HK-2 (cell line): ENCODE measurements at regions not wholly inside any gene's neighbourhood (a gene's known extent, or its start where the extent isn't known, plus 50 kb on each side); places are given as distances from the start of the nearest gene placed in this dataset.
A peak's percentile ranks its signal among the peaks of the same experiment; 100 is the strongest.

ENCODE experiments used
- DNase-seq: peaks from one replicate; pipeline ENCODE4 v3.0.0-alpha.2; 2018; ENCODE audit not compliant: unreplicated experiment

DNA sequence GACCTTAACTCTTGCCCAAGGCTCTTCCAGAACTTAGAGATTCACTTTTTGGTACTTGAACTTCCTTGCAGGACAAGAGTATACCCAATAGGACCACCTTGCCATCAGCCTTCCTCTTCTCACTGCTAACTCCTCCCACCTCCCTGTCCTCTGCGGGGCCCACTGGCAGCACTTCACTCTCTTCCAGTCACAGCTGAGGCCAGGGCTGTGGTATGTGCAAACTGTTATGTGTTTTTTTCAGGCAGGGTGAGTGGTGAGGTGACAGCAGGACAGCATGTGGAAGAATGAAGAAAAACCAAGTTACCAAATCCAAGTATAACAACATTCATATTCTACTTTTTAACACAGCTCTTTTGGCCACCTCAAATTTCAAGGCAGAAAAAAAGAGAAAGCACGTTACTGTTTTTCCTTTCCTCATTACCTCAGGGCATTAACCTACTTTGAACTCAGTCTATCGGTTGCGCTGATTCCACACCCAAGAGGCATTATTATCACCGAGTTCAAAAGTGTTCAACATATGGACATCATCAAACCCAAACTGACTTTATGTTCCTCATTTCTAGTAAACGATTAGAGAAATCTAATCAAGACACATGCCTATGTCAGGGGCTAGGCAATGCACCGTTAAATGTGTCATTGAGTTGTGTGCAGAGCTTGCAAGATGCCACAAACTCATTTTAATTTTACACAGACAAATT lies 605.2 kb upstream of the SYT4 start:
- no peak for DNase-seq

DNA sequence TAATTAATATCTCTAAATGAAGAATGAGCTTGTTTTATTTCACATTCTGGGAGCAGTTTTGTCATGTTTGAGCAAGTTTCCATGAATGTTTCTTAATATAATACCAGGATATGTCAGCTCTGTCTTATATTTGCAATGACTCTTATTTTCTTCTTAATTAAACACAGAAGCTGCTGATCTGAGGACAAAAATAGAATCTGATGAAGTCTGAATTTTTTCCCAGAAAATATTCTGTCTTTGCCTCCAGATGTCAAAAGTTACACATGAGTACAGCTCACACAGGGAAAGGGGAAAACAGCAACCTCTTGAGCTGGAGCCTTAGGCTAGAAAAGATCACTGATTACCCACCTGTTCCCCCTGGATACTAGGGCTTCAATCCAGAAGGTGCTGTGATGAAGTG lies 606.6 kb upstream of the SYT4 start:
- DNase-seq, result no peak

DNA sequence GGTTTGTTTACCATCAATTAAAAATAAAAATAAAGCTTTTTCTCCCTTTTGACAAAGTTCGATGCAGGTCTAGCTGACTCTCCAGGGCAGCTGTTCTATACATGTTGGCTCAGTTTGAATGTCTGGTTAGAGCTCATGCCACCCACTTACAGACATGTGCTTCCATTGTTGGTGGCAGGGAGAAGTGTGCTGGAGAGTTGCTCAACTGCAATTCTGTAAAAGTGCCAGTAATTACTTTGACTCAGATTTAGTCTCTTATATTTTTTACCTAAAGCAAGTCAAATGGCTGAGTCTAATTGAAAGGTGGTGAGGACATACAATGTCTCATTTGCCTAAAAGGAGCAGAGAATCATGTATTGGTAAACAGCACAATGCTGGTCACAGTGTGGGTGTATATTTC lies 609.1 kb upstream of the SYT4 start:
- no peak for DNase-seq

DNA sequence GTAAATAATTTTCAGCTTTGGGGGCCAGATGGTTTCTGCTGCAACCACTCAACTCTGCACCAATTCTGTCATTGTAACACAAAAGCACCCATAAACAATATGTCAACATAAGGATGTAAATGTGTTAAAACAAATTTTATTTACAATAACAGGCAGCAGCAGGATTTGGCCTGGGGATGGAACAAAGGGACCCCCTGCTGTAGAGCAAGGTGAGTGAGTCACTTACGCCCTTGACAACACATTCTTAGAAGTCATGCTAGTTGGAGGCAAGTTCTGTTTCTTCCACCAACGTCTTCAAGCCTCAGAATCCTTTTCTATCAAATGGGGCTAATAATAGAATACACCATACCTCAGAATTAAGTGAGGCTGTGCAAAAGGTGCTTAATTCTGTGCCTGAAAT lies 610.2 kb upstream of the SYT4 start:
- DNase-seq, result no peak

DNA sequence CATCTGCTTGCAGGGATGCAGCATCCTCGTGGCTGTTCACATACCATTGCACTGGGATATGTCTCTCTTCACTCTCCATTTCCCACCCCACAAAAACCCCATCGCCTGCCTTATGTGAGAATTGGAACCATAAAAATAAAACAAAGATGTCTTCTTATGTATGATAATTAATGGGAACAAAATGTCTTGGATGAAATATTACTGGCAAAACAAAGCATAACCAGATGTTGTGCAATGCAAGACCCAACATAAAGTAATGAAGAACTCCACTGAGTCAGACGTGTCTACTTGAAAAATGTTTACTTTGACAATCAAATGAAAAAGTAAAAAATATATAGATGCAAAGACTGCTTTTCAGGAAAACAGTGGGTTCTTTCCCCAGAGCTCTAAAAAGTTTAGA lies 611.3 kb upstream of the SYT4 start:
- DNase-seq, result no peak

DNA sequence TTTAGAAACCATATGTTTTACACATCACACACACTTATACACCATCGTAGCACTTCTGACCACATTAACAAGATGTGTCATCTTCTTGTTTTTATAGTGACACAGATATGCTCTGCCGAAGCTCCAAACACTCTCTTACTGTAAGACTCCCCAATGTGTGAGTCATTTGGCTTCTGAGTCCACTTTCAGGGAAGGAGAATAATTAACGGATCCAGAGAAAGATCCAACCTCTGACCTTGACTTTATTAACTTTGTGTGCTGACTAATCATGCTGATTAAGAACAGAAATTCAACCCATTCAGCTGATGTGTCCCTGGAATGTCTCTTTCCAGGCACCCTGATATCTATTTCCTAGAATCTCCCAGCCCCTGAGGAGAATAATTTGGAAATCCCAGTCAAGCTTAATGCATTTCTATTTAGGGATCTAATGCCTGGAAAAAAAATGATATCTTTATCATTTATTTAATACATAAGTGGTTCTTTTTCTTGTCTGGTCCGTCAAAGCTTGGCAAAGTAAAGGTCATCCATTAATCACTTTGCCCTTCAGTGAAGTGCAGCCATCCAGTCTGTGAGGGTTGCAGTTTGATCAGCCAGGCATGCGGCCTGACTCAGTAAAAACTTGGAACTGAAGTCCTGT lies 615.8 kb upstream of the SYT4 start:
- peak; percentile 31 for DNase-seq

DNA sequence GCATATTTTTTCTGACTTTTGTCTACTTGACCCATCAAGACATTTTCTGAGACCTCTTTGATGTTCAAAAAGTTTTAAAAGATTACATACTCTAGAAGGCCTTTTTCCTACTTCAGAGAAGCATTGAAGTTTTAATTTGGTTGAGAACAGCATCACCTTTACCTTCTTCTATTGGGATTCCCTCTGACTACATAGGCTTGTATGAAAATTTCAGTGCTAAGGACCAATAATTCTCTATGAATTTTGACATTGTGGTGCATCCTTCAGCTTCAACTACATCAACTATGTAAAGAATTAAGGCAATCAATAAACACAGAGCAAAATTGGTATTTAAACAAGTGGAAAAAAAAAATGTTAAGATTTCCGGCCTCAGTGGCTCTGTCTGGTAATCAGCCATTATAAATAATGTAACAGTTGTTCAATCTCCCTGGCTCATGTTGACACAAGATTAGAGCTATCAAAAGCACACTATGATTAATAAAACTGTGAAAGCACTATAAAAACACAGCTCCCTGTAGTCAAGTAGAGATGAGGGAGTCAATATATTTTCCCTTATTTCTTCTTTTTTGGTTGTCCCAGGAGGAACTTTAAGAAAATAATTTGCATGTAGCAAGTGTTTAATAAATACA lies 627.0 kb upstream of the SYT4 start:
- DNase-seq, result no peak

DNA sequence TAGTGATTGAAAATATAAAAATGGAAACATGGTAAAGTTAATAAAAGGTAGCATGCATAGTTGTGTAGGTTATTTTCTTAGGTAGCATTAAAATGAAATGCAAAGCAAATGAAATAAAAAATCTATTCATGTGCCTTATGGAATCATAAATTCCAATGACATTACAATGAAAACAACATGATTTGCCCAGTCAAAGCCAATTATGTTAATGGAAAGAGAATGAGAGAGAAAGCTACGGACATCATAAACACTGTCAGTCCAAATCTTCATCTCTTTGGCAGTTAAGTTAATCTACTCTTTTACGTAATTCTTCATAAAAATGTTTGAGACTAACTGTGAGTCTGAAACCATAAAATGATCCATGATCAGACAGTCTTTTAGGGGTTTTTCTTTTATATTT lies 636.7 kb upstream of the SYT4 start:
- no peak for DNase-seq

DNA sequence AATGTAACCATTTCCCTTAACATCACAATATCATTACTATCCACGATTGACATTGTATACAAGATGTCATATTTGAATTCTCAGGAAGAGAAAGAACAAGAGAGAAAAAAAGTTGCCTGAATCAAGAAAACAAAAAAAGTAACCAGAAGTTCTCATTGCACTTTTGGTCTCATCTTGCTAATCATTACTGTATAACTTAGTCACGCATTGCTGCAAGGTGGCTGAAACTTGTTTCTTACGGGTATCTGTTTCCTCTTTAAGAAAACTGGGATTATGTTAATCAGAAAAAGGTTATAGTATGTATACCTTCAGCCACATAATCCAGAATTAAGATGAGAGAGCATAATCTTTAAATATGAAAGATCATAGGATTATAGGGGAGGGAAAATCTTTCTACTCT lies 639.7 kb upstream of the SYT4 start:
- DNase-seq, result no peak

DNA sequence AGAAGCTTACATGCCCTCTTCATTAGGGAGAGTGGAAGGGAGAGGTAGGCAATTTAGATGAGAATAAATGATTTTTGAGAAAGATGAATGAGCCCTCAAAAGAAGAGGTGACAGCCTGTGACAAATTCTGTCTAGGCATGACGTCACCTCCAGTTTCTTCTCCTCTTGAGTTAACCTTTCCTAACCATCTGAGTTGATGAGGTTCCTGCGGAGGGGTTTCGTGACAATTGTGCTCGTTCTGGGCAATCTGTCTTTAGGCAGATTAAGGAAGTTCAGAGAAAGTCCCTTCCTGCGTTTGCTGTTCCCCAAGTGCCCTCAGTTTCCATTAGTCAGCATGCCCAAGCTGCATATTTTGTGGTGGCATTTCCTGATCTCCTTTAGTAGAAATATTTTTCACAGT lies 640.2 kb upstream of the SYT4 start:
- no peak for DNase-seq

DNA sequence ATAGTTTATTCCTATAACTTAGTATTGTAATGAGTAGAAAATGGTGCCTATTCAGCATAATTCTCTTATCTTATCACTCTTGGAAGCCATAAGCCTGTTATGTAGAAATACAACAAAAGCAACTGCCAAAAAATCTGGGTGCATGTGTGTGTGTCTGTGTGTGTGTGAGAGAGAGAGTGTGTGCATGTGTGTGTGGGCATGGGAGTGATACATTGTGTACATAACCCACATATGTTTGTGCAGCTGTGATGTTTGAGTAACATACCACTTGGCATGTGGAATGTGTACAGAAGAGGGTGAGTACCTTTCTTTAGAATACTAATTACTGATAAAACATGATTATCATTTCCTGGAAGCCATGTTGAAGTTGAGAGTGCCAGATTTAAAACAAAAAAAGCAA lies 642.3 kb upstream of the SYT4 start:
- no peak for DNase-seq

DNA sequence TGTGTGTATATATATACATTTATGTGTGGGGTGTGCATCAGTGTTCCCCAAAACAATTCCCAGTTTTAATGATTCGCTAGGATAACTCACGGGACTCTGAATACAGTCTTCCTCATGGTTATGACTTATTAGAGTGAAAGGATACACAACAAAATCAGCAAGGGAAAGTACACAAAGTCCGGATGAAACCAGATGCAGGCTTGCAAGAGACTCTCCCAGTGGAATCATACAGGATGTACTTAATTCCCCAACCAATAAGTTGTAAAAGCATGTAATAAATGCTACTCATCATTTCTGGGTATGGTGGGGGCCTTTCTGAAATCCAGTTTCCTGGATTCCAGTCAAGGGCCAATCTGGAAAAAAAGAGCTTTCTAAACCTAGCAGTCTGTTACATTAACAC lies 654.1 kb upstream of the SYT4 start:
- no peak for DNase-seq

DNA sequence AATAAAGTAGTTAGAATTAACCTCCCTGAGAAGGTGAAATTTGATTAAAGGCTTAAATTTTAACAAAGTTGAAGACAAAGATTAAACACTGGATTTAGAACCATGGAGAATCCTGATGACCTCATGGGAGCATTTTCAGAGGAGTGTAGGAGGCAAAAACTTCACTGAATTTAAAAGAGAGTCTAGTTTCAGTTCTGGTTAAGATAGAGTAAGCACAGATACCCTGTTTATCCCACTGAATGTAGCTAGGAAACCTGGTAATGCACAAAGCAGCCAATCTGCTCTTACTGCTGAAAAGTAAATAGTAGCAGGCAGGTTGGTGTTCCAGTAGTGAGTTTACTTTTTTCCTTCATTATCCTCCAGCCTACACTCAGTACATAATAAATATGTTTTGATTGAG lies 654.9 kb upstream of the SYT4 start:
- DNase-seq, result no peak

DNA sequence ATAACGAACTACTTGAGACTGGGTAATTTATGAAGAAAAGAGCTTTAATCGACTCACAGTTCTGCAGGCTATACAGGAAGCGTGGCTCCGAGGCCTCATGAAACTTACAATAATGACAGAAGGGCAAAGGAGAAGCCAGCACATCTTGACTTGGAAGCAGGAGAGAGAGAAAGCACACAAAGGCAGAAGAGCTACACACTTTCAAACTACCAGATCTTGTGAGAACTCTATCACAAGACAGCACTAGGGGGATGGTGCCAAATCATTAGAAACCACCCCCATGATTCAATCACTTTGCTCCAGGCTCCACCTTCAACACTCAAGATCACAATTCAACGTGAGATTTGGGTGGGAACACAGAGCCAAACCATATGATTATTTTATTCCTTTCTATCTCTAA lies 655.9 kb upstream of the SYT4 start:
- DNase-seq, result no peak

DNA sequence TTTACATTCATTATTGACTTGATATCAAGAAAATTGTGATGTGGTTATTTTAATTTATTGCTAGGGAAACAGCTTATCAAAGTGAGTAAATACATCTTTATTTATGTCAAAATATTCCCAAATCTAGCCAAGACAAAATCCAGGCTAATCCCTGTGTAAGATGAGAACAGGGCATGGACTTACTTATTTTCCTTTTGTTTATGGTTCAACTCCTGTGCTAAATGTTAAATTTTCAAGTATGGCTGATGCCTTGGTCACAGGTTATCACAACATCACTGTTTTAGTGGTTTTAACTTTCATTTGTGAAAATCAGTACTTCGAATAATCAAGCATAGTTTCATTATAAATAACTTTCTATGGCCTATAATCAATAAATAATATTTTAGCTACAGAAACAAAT lies 657.0 kb upstream of the SYT4 start:
- no peak for DNase-seq

DNA sequence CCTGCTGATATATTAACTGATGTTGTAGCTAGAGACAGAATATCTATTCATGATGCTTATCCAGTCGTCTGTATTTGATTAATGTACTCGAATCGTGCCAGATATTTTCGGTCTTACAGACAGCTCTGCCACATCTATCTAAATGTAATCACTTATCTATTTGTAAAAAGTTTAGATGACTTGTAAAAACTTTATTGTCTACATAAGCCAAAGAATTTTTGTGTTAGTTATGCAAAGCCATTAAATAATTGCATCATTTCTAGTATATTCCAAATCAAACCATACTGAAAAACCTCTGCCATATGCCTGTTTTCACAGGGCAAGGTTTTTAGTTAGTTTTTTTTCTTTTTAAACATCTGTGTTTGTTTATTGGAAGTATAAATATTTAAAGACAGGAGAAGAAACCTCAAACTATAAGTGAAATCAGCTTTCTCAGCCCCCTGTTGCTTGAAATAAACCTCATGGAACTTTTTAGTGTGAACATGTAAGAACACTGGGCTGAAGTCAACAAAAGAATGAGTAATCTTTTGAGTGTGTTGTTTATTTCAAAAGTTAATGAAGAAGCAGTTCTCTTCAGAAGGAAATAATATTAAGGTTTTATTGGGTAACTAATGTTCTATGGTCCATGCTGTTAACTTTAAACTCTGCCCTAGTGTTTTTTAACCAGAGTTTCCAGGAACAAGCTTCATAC lies 657.6 kb upstream of the SYT4 start:
- no peak for DNase-seq

DNA sequence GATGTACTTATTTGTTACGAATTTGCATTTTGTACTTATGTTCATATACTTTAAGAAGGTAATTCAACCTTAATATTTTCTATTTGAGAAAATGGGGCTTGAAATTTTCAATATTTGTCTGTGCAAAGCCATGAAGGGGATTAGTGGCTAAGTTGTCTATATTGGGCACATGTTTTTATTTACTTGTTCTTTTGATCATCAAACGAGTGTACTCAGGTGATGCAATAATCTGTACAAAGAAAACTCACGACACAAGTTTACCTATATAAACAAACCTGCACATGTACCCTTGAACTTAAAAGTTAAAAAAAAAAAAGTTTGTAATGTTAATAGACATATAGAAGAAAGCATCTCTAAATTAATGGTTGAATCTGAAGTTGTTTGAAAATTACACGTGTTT lies 658.9 kb upstream of the SYT4 start:
- DNase-seq, result no peak

DNA sequence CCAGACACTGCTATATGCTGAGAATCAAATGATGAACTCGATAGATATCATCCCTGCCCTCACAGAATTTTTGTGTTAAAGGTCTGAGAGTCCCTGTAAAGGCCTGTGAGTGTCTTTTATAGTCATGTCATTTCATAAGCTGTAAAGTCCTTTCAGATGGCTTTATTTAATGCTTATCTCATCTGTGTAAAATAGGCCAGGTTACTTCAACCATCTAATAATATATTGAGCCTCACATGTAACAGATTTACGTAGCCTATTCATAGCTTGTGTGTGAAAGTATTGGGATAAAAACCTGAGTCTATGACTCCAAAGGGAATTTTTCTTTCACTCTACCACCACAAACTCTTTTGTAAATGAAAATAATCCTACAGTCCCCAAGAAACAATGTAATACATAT lies 672.0 kb upstream of the SYT4 start:
- no peak for DNase-seq

DNA sequence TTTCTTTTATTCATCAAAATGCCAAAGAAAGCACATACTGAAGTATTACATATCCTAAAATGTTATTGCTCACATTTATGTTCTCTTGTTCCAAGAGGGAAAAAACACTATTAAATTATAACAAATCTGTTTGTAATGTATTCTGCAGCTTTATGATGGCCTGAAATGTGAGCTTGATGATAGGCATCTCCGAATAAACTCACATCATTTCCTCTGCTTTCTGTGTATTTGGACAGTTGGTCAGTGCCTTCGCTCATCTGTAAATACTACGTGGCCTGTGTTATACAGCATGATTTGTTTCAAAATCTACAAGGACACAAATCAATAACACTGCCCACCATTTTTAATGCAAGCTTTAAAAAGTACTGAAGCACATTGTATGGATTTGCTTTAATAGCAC lies 672.8 kb upstream of the SYT4 start:
- DNase-seq, result no peak

DNA sequence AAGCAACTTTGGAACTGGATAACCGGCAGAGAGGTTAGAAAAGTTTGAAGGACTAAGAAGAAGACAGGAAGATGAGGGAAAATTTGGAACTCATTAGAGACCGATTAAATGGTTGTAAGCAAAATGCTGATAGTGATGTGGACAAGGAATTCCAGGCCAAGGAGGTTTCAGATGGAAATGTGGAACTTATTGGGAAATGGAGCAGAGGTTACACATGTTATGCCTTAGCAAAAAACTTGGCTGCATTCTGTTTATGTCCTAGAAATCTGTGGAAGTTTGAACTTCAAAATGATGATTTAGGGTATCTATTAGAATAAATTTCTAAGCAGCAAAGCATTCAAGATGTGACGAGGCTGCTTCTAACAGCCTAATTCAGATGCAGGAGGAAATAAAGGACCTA lies 675.1 kb upstream of the SYT4 start:
- DNase-seq, result no peak

DNA sequence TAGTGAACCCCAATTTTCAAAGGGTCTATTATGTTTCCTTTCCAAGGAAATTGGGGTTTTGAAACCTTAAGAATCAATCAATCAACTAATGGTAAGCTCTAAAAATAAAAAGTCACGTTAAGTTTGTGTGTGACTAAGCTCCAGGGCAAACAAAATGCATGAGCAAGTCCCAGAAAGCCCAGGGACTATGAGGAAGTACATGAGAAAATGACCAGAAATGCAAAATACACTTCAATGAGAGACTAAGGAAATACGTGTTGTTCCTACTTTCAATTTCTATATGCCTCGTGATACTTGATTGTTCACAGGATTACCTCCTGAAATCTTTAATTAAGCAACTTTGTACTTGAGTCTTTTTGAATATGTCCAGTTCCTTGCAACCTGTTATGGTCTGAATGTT lies 684.4 kb upstream of the SYT4 start:
- no peak for DNase-seq

DNA sequence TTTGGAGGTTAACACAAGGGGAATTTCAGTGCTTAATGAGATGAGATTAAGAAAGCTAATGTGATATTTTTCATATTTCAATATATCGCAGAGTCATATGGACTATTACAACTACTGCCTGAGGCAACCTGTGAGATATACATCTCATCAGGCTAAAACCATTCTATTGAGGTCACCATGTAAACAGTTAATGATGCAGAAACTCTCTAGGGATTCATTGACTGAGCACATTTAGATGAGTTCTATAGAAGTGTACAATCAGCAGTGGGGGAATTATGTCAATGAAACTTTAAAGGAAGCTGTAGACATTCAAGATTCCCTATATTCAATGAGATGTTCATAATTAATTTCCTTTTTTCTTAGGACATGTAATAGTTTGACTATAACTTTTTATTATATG lies 687.4 kb upstream of the SYT4 start:
- DNase-seq, result no peak

DNA sequence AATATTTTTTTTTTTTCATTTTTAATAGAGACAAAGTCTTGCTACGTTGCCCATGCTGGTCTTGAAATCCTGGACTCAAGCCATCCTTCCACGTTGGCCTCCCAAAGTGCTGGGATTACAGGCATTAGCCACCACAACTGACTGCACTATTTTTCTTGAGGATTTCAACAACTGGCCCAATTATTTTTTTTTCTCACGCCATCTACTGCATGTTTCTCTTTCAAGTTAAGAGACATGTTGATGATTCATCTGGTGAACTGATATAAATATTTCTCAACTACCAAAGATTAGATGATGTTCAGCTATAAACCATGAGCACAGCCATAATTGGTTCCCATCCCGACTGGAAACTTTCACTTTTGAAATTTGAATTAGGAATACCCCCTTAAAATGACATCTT lies 688.4 kb upstream of the SYT4 start:
- no peak for DNase-seq
